Fibroblast of the conjunctiva (primary cell): ENCODE measurements at regions not wholly inside any gene's neighbourhood (a gene's known extent, or its start where the extent isn't known, plus 50 kb on each side); places are given as distances from the start of the nearest gene placed in this dataset.
"Not testable (repeated sequence)": the region's sequence is repeated elsewhere in the genome, so short reads cannot be mapped to it uniquely, and the experiment has no call there.

Experiments
- DNase-seq: peaks from one replicate; pipeline ENCODE4 v3.0.0-alpha.2; 2010; ENCODE audit warnings: low read depth

DNA sequence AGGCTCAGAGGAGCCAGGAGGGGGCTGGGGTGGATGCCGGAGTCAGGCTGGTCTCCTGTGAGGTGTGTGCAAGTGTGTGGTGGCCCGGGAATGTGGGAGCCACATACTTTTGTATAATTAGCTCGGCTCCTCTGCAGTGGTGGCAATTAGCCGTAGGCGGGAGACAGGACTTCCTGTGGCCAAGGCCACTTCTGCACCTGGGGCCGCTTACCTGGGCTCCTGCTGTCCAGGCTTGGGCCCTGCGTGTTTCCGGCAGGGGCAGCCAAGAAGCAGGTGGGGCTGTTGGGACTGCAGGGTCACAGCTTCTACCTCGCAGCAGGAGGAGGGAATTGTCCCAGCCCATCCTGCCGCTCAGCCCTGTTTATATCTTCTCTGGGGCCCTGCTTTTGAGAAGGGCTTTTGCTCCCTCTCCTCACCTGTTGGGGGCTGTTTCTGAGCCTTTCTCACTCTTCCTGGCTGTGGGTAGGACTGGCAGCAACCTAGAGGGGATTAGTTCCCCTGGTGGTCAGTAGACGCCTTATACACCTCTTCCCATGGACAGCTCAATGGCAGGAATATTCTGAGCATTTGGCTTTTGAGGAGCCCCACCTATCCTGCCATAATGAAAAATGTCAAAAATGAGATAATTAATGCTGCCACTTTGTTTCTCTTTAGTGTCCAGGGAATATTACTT is 145.4 kb upstream of the PITX1 start:
- DNase-seq, result no peak

DNA sequence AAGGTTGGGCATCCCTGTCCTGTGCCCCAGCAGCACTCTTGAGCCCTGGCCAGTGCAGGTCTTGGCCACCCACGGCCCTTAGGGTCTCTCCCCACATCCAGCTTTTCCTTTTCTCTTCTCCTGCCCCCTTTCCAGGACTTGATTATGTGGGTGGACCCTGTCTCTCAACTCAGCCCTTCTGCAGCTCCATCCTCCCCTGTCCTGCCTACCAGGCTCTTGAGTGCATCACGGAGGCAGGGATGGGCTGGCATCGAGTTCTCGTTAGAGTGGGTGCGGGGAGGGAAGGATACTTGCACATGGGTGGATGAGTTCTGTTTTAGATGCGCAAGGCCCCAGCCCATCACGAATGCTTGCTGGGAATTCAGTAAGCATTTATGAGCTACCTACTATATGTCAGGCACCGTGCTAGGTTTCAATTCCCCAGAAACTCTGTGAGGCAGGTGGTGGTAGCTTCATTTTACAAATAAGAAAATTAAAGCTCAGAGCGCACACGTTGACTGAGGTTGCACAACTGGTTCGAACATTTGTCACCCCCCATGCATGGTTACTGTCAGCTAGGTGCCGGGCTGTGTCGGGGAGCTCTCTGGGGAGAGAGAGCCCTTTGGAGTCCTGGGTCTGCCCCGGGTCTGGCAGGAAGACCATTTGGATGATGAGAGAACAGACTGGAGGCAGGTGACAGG is 144.6 kb upstream of the PITX1 start:
- no peak for DNase-seq

- no peak for DNase-seq
Observed at GRCh38 chr5:135177591-135177990, 143.6 kb upstream of the PITX1 start.

- DNase-seq, result no peak
Observed at GRCh38 chr5:135176991-135177390, 143.0 kb upstream of the PITX1 start.

DNA sequence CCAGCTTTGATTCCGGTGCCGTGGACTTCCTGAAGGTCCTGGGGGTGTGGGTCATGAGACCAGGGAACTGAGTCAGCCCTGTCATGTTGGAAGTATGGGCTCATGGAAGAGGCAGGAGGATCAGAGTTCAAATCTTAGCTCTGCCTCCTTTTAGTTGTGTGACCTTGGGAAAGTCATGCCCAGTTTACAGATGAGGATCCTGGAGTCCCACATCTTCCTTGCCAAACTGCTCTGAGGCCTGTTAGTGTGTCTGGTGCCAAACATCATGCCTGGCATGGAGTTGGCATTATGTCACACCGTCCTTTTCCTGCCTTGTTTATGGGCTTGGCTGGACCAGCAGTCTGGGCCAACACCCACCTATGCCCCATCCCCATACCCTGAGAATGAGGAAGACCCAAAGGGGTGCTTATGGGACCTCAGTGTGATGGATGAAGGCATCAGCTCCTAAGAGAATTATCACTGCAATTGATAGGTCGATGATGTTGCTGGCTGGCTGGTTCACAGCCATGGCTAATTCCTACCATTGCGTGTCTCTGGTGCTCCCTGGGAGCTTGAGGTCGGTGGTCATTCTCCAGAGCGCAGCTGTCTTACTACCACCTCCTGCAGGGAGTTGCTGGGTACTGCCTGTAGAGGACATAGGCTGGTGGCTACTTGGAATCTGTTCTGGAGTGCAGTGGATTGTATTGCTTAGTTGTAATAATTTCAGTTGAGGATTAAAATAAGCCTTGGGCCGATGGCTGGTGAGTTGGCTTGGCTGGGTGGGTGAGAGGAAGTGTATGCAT is 140.5 kb upstream of the PITX1 start:
- no peak for DNase-seq

- DNase-seq, result no peak
Observed at GRCh38 chr5:135173662-135174290, 139.7 kb upstream of the PITX1 start.

DNA sequence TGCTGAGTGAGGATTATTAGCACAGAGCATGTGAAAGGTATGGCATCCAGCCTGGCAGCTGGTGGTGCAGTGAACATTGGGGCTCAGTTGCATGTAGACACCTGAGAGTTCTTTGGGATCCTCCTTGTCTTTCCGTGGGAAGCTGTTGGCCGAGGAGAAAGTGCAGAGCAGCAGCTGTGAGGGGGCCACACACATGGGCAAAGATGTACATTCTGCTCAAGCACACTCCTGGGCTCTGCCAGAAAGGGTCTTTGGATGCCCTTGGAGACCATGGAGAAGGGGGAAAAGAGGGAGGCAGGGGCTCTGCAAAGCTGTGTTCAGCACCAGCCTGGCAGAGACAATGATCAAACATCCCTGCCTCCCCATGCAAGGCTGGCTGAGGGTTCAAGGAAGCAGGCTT is 138.7 kb upstream of the PITX1 start:
- no peak for DNase-seq

DNA sequence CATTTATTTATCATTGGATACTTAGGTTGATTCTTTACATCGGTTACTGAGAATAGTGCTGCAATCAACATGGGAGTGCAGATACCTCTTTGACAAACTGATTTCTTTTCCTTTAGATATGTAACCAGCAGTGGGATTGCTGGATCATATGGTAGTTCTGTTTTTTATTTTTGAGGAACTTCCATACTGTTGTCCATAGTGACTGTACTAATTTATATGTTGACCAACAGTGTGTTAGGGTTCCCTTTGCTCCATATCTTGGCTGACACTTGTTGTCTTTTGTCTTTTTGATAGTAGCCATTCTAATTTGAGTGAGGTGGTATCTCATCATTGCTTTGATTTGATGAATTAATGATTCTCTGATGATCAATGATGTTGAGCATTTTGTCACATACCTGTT is 137.3 kb upstream of the PITX1 start:
- DNase-seq, result no peak

DNA sequence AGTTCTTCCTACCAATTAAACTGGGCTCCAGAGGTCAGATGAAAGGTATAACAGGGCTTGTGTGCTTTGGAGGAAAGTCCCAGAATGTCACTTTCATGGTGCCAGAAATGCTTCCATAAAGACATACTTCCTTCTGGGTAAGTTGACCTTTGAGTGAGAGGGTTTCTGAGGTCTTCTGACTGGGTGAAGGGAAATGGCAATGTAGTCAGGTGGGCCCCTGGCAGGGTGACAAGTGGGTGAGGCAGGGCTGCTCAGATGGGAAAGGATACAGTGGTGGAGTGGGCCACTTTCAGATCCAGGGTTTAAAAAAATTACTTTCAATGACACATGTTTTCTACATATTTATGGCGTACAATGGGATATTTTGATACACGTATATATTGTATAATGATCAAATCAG is 136.5 kb upstream of the PITX1 start:
- DNase-seq, result no peak

DNA sequence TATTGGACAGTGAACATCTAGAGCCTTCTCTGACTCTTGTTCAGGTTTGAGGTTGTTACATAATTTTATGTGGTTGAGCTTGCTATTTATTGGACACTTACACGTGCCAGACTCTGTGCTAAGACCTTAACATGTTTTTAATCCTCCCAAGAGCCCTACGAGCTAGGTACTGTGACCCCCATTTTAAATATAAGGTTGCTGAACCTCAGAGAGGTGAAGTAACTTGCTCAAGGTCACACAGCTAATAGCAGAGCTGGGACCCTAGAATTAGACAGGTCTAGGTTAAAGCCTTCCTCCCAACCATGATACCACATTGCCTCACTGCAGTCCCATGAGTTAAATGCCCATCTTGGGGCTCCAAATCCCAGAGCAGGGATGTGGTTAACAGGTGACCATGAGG is 135.7 kb upstream of the PITX1 start:
- DNase-seq, result no peak

- DNase-seq, result no peak
Observed at GRCh38 chr5:135167634-135168033, 133.6 kb upstream of the PITX1 start.

DNA sequence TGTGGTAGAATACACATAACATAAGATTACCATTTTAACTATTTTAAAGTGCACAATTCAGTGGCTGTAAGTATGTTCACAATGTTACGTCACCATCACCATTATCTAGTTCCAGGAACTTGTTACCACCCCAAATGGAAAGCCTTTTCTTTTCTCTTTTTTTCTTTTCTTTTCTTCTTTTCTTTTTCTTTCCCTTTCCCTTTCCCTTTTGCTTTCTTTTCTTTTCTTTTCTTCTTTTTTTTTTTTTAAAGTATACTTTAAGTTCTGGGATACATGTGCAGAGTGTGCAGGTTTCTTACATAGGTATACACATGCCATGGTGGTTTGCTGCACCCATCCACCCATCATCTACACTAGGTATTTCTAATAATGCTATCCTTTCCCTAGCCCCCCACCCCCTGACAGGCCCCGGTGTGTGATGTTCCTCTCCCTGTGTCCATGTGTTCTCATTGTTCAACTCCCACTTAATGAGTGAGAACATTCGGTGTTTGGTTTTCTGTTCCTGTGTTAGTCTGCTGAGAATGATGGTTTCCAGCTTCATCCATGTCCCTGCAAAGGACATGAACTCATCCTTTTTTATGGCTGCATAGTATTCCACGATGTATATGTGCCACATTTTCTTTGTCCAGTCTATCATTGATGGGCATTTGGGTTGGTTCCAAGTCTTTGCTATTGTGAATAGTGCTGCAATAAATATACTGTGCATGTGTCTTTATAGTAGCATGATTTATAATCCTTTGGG is 131.0 kb upstream of the PITX1 start:
- DNase-seq, result not testable (repeated sequence)

- no peak for DNase-seq
Observed at GRCh38 chr5:135163964-135164363, 129.9 kb upstream of the PITX1 start.

DNA sequence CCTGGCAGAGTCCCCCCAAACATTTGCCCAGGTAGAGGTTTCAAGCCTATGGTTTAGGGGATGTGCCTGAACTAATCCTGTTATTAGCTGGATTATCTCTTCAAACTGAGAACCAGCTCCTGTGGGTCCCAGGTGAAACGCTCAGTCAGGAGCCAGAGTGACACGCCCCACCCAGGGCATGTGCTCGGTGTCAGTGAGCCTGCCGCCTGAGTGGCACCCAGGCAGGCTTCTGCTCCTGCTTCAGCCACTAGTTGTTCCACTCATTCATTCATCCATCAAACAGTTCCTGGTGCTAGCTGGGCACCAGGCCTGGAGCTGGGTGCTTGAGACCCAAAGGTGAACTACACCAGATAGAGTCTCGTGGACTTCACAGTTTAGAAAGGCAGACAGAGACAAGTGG is 129.4 kb upstream of the PITX1 start:
- DNase-seq, result no peak

DNA sequence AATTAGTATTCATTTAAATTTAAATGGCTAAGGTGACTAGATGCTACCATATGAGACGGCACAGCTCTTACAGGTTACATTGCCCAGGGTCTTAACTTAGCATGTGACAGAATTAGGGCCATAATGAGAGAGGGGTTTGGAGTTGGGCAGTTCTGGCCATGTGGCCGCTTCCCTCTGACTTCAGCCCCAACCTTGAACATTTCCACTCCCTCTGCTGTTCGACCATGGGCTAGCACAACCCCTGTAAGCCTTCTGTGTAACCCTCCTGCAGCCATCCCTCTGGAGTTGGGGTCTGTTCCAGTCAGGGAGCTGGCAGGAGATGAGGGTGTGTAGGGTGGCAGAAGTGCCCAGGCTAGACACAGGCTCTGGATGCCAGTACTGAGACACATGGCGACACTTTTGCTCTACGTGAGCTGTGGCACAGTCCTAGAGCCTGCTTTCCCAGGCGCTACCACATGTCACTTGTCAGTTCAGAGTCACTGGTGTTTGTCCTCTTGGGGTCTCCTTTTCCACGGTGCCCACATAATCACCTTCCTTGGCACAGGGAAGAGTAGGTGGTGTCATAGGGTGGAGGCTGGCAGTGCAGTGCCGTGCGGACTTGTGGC is 128.7 kb upstream of the PITX1 start:
- no peak for DNase-seq

DNA sequence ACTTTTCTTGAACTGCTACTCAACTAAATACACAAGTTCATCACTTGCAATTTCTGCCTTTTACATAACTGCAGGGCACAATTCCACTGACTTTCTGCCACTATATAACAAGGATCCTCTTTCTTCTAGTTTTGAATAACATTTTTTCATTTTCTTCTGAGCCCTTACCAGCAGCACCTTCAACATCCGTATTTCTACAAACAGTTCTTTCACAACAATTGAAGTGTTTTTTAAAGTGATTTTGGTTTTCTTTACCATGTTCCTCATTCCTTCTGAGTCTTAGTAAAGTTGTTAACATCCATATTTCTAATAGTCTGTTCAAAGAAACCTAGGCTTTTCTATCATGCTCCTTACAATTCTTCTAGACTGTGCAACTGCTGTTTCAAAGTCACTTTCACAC is 127.2 kb upstream of the PITX1 start:
- DNase-seq, result no peak

DNA sequence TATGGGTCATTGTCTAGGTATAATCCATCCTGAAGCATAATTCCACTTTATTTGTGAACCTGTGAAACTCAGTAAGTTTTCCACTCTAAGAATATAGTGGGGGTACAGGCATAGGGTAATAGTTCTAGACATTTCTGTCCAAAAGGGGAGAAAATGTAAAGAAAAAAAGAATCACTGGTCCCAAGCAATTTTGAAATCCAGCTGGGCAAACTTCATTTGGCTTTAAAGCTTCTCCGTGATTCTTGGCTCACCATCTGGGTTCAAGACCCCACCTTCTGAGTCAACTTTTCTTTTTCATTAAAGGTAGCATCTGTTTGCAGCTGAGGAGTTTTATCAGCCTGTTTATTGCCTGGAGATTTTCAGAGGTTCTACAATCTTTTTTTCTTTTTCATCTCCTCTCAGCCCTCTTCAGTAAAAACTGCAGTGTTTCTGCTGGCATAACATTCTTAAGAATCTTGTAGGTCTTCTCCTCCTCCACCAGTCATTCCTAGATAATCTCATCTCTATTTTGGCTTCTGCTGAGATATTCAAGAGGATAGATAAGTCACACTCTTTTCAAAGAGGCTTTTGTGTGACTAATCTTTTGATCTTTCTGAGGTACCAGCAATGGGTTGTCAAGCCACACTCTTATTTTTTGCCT is 126.1 kb upstream of the PITX1 start:
- no peak for DNase-seq

GRCh38 chr5:135159626-135160025 is 125.6 kb upstream of the PITX1 start:
- DNase-seq, result no peak

- DNase-seq, result no peak
Observed at GRCh38 chr5:135158982-135159381, 125.0 kb upstream of the PITX1 start.

DNA sequence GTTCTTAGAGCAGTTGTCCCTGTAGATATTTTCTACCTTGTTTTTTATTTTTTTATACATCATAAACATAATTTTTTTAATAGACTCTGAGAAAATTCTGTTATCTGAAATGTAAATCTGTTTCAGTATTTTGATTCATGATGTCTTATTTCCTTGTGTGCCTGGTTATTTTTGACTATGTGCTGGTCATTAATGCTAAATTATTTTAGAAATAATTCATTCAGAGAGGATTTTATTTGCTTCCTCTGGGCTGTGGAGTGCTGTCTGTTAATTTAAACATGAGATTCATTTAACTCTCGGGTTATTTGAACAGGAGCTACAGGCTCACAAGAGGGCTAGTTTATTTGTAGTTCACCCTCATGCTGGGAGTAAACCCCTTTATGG is 124.3 kb upstream of the PITX1 start:
- no peak for DNase-seq
